DOHH2 (cell line): ENCODE measurements at regions not wholly inside any gene's neighbourhood (a gene's known extent, or its start where the extent isn't known, plus 50 kb on each side); places are given as distances from the start of the nearest gene placed in this dataset.

ENCODE experiments used
- H3F3A ChIP-seq: fragments of 200-600 bp; sonication (generic), shearing (Covaris generic); 2 replicates; pipeline ENCODE4 v1.6.0; 2016; ENCODE audit warnings: antibody characterized with exemption, mild to moderate bottlenecking; ENCODE audit not compliant: control insufficient read depth, insufficient read depth
- H3K27ac ChIP-seq: fragments of 200-600 bp; sonication (generic); 2 replicates; pipeline ENCODE4 v1.5.1; 2014; ENCODE audit warnings: low read depth, mild to moderate bottlenecking, low read length, moderate library complexity
- H3K27me3 ChIP-seq: fragments of 200-600 bp; sonication (generic); 2 replicates; pipeline ENCODE4 v1.6.1; 2014; ENCODE audit warnings: mild to moderate bottlenecking, low read length, mixed read lengths; ENCODE audit not compliant: control insufficient read depth
- H3K36me3 ChIP-seq: fragments of 200-600 bp; sonication (generic); 2 replicates; pipeline ENCODE4 v1.6.1; 2014; ENCODE audit warnings: mild to moderate bottlenecking, low read length, moderate library complexity, mixed read lengths; ENCODE audit not compliant: control insufficient read depth
- H3K4me1 ChIP-seq: fragments of 200-600 bp; sonication (generic); 2 replicates; pipeline ENCODE4 v1.6.1; 2014; ENCODE audit warnings: mild to moderate bottlenecking, low read length, mixed read lengths; ENCODE audit not compliant: control insufficient read depth
- H3K4me2 ChIP-seq: fragments of 200-600 bp; sonication (generic); 2 replicates; pipeline ENCODE4 v1.6.0; 2014; ENCODE audit warnings: mild to moderate bottlenecking, low read length, moderate library complexity
- H3K4me3 ChIP-seq: fragments of 200-600 bp; sonication (generic); 2 replicates; pipeline ENCODE4 v1.5.1; 2014; ENCODE audit warnings: mild to moderate bottlenecking, low read length, mixed read lengths
- H3K79me2 ChIP-seq: fragments of 200-600 bp; sonication (generic); 2 replicates; pipeline ENCODE4 v1.6.1; 2014; ENCODE audit warnings: mild to moderate bottlenecking, low read length, mixed read lengths; ENCODE audit not compliant: control insufficient read depth
- H3K9me2 ChIP-seq: fragments of 200-600 bp; sonication (generic); replicated peaks from 2 replicates; pipeline ENCODE4 v1.6.1; 2014; ENCODE audit warnings: mild to moderate bottlenecking, low read length, mixed read lengths; ENCODE audit not compliant: control insufficient read depth
- H3K9me3 ChIP-seq: fragments of 200-600 bp; sonication (generic); 2 replicates; pipeline ENCODE4 v1.6.1; 2014; ENCODE audit warnings: antibody characterized with exemption, low read length, mixed read lengths; ENCODE audit not compliant: control insufficient read depth, insufficient read depth
- H4K20me1 ChIP-seq: fragments of 200-600 bp; sonication (generic); 2 replicates; pipeline ENCODE4 v1.6.0; 2014; ENCODE audit warnings: low read depth, mild to moderate bottlenecking, antibody characterized with exemption, low read length, moderate library complexity; ENCODE audit not compliant: control insufficient read depth, insufficient read depth
- CTCF ChIP-seq: fragments of 200-600 bp; sonication (generic); IDR thresholded peaks from one replicate; pipeline ENCODE4 v1.5.1; 2014; ENCODE audit warnings: antibody characterized with exemption, mild to moderate bottlenecking, low read depth, low read length; ENCODE audit not compliant: poor library complexity, severe bottlenecking
- EZH2phosphoT487 ChIP-seq: fragments of 200-600 bp; sonication (generic); IDR thresholded peaks from 2 replicates; pipeline ENCODE4 v1.6.1; 2017; ENCODE audit warnings: borderline replicate concordance, mild to moderate bottlenecking, antibody characterized with exemption, low read length, moderate library complexity, mixed read lengths

- TF ChIP-seq CTCF (no peak), EZH2phosphoT487 (no peak)
- H3K79me2 ChIP-seq = no peaks in the 10 kb centered on the region
- no peaks in the 10 kb centered on the region for H3K36me3 ChIP-seq
- H3K4me1 ChIP-seq = no peaks in the 10 kb centered on the region
- no peaks in the 10 kb centered on the region for H3F3A ChIP-seq
- no peak overlapping the region for H3K27ac ChIP-seq
- H3K4me3 ChIP-seq = no peak overlapping the region
- peaks cover 2% of the 10 kb centered on the region for H3K9me3 ChIP-seq
- H3K9me2 ChIP-seq = no peaks in the 10 kb centered on the region
- no peaks in the 10 kb centered on the region for H4K20me1 ChIP-seq
- H3K4me2 ChIP-seq = no peak overlapping the region
- no peaks in the 10 kb centered on the region for H3K27me3 ChIP-seq
Observed at GRCh38 chr7:10082896-10083295, 890.8 kb upstream of the PHF14 start.

- Histone ChIP-seq H3F3A (no peaks in the 10 kb centered on the region), H3K4me2 (no peak overlapping the region), H4K20me1 (no peaks in the 10 kb centered on the region), H3K4me1 (no peaks in the 10 kb centered on the region), H3K79me2 (no peaks in the 10 kb centered on the region), H3K9me2 (no peaks in the 10 kb centered on the region), H3K4me3 (no peak overlapping the region), H3K27ac (no peak overlapping the region), H3K36me3 (no peaks in the 10 kb centered on the region), H3K9me3 (peaks cover 2% of the 10 kb centered on the region), H3K27me3 (no peaks in the 10 kb centered on the region)
- TF ChIP-seq EZH2phosphoT487 (no peak), CTCF (no peak)
Observed at GRCh38 chr7:10083766-10084165, 889.9 kb upstream of the PHF14 start.

- TF ChIP-seq EZH2phosphoT487 (no peak), CTCF (no peak)
- no peaks in the 10 kb centered on the region for H3F3A ChIP-seq
- H3K4me2 ChIP-seq = no peak overlapping the region
- no peaks in the 10 kb centered on the region for H3K79me2 ChIP-seq
- H3K9me3 ChIP-seq = no peaks in the 10 kb centered on the region; the same call in 1 of the 2 replicates
- H3K4me3 ChIP-seq = no peak overlapping the region
- no peaks in the 10 kb centered on the region for H3K36me3 ChIP-seq
- H3K9me2 ChIP-seq = no peaks in the 10 kb centered on the region
- no peaks in the 10 kb centered on the region for H3K27me3 ChIP-seq
- H4K20me1 ChIP-seq = no peaks in the 10 kb centered on the region
- no peak overlapping the region for H3K27ac ChIP-seq
- no peaks in the 10 kb centered on the region for H3K4me1 ChIP-seq
Observed at GRCh38 chr7:10085231-10085630, 888.4 kb upstream of the PHF14 start.

- TF ChIP-seq EZH2phosphoT487 = no peak
- TF ChIP-seq CTCF = no peak
Observed at GRCh38 chr7:10100572-10100971, 873.1 kb upstream of the PHF14 start.

More at GRCh38 chr7:10100572-10100971, 873.1 kb upstream of the PHF14 start:
- H3K79me2 ChIP-seq = no peaks in the 10 kb centered on the region
- H4K20me1 ChIP-seq = no peaks in the 10 kb centered on the region
- H3K4me2 ChIP-seq = no peak overlapping the region
- no peaks in the 10 kb centered on the region for H3K4me1 ChIP-seq
- H3K9me3 ChIP-seq = no peaks in the 10 kb centered on the region
- no peak overlapping the region for H3K4me3 ChIP-seq
- no peaks in the 10 kb centered on the region for H3K27me3 ChIP-seq
- H3K27ac ChIP-seq = no peak overlapping the region
- H3F3A ChIP-seq = no peaks in the 10 kb centered on the region
- H3K9me2 ChIP-seq = no peaks in the 10 kb centered on the region
- H3K36me3 ChIP-seq = no peaks in the 10 kb centered on the region
